ACC112 (cell line): ENCODE measurements at regions not wholly inside any gene's neighbourhood (a gene's known extent, or its start where the extent isn't known, plus 50 kb on each side); places are given as distances from the start of the nearest gene placed in this dataset.
A peak's percentile ranks its signal among the peaks of the same experiment; 100 is the strongest.

Experiments used
- H2AFZ ChIP-seq: fragments of 200-600 bp; sonication (generic); one replicate; pipeline ENCODE4 v1.6.0; 2017; ENCODE audit warnings: antibody characterized with exemption, low read length; ENCODE audit not compliant: unreplicated experiment
- H3K27ac ChIP-seq: fragments of 200-600 bp; sonication (generic); 2 replicates; pipeline ENCODE4 v1.5.1; 2014; ENCODE audit warnings: low read depth, mild to moderate bottlenecking, antibody characterized with exemption, low read length, moderate library complexity
- H3K27me3 ChIP-seq: fragments of 200-600 bp; sonication (generic); 2 replicates; pipeline ENCODE4 v1.6.1; 2014; ENCODE audit warnings: mild to moderate bottlenecking, antibody characterized with exemption, low read length, moderate library complexity, mixed read lengths; ENCODE audit not compliant: insufficient read depth
- H3K36me3 ChIP-seq: fragments of 200-600 bp; sonication (generic); 2 replicates; pipeline ENCODE4 v1.6.1; 2016; ENCODE audit warnings: mild to moderate bottlenecking, antibody characterized with exemption, low read length, moderate library complexity, mixed read lengths; ENCODE audit not compliant: insufficient read depth
- H3K4me1 ChIP-seq: fragments of 200-600 bp; sonication (generic); one replicate; pipeline ENCODE4 v1.6.1; 2016; ENCODE audit warnings: low read length, mixed read lengths; ENCODE audit not compliant: insufficient read depth, unreplicated experiment, control insufficient read depth
- H3K4me3 ChIP-seq: fragments of 200-600 bp; sonication (generic); 2 replicates; pipeline ENCODE4 v1.5.1; 2014; ENCODE audit warnings: mild to moderate bottlenecking, low read depth, low read length
- H3K79me2 ChIP-seq: fragments of 200-600 bp; sonication (generic); one replicate; pipeline ENCODE4 v1.6.0; 2016; ENCODE audit warnings: low read length; ENCODE audit not compliant: control insufficient read depth, unreplicated experiment, insufficient read depth

DNA sequence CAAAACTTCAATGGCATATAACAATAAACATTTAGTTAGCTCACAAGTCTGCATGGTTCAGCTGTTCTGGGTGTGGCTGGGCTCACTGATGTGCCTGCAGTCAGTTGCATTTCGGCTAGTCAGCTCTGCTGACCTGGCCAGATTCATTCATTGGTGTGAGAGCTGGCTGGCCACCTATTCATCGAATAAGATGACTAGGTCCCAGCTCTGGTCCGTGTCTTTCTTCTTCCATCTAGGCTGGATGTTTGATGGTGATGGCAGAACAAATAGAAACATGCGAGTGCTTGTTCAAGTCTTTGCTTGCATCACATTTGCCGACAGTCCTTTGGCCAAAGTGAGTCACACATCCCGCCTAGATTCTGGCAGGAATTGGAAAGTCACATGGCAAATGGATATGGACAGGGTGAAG lies 203.3 kb upstream of the CRY1 start:
- H3K36me3 ChIP-seq = no peaks in the 10 kb centered on the region
- no peak overlapping the region for H3K27ac ChIP-seq
- H3K27me3 ChIP-seq = no peaks in the 10 kb centered on the region
- H3K4me3 ChIP-seq = no peak overlapping the region
- no peak overlapping the region for H2AFZ ChIP-seq
- H3K4me1 ChIP-seq = no peaks in the 10 kb centered on the region
- no peaks in the 10 kb centered on the region for H3K79me2 ChIP-seq

DNA sequence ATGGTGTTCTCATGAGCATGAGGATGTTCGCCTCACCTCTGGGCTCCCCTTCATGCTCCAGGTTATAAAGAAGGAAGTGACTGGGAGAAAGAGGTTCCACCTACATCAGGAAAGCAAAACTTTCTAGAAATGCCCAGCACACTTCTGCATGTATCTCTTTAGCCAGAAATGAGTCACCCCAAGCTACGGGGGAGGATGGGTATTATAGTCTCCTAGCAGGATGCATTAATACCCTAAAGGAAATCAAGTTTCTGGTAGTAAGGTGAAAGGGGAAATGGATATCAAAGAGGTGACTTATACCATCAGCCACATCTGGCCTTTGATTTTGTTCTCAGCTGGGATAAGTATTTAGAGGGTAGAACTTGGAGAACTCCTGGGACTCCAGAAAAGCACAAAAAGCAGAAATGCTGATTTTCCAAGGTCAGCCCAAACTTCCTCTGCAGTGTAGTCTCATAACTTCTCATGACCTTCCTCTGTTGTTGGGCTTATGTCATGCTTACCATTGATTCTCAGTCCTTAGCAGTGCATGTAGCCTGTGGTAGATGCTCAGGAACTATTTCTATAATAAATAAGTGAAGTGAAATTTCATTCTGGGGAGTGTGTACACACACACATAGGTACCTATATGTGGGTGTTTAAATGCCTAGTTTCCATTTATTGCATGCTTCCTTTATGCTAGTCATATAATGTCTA lies 209.4 kb upstream of the CRY1 start:
- Histone ChIP-seq H3K27me3 (peaks cover 9% of the 10 kb centered on the region; the same call in 1 of the 2 replicates), H3K4me3 (no peak overlapping the region), H2AFZ (no peak overlapping the region), H3K27ac (no peak overlapping the region), H3K4me1 (no peaks in the 10 kb centered on the region), H3K79me2 (no peaks in the 10 kb centered on the region), H3K36me3 (no peaks in the 10 kb centered on the region)

DNA sequence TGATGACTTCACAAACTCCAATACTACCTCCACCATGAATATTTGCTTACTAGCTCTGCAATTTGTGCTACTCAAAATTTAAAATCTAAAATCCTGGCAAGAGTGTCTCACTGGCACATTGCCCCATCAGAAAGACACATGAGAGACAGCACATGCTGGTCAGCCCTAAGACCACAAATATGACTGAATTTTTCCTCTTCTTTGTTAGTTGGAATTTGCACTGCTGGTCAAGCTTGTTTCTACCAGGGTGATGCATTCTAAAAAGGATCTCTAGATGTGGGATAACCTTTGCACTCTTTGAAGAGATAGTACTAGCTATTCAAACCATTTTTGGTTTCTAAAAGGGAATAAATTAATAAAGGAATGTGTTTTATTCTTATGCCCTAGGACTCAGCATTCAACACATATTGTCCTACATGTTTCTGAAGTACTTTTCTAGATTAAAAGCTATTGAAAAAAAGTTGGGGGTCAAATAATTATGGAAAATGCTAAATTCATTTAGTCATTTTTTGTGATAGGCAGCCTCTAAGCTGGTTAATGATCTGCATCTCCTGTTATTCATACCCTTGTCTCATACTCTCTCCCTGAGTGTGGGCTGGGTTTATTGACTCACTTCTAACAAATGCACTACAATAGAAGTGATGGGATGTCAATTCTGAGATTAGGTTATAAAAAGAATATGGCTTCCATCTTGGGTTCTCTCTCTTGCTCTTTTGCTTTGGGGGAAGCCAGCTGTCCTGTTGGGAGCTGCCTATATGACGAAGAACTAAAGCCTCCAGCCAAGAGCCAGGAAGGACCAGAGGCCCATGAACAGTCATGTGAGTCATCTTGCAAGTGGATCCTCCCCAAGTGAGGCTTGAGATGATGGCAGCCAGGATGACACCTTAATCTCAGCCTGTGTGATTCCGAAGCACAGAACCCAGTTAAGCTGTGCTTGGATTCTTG lies 211.5 kb upstream of the CRY1 start:
- Histone ChIP-seq H3K79me2 (no peaks in the 10 kb centered on the region), H3K4me1 (no peaks in the 10 kb centered on the region), H2AFZ (no peak overlapping the region)

DNA sequence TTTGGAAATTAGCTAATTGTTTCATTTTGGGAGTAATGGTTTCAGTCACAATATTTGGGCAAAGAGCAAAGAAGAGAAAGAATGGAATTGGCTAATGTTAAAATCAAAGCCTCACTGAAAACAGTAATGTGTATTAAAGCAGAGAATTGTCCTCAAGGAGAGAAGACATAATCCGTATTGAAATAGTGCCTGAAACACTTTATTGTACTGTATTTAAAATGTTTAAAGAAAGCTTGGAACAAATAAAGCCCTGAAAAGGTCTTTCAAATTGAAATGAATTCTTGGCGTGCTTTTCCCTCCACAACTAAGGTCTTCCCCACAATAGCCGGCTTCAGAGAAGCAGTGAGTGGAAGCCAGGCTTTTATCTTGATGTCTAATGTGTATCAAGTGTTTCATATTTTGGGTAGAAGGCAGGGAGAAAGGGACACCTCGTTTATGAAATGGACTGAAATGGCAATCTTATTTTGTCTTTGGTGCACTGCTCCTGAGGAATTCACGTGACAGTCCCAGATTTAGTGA lies 212.9 kb upstream of the CRY1 start:
- Histone ChIP-seq H3K36me3 (no peaks in the 10 kb centered on the region), H3K27me3 (peaks cover 38% of the 10 kb centered on the region), H3K4me1 (no peaks in the 10 kb centered on the region), H3K4me3 (no peak overlapping the region), H3K79me2 (no peaks in the 10 kb centered on the region), H3K27ac (no peak overlapping the region), H2AFZ (no peak overlapping the region)

More for the DNA sequence above, 211.5 kb upstream of the CRY1 start:
- Histone ChIP-seq H3K36me3 (no peaks in the 10 kb centered on the region), H3K27me3 (peaks cover 25% of the 10 kb centered on the region), H3K27ac (no peak overlapping the region), H3K4me3 (no peak overlapping the region)

DNA sequence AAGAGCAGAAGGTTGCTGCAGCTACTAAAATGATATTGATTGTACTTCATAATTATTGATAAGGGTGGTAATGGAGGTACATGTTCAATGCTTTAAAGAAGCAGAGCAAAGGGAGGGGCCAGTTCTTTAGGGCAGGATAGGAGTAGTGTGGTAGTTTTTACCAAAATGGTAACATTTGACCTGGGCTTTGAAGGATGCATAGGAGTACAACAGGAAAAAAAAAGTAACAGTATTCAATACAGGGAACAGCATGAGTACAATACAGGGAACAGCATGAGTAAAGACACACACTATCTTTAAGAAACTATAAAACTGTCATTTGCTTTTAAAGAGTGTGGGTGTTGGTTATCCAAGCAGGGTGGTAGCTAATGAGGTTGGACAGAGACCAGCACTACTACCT lies 215.0 kb upstream of the CRY1 start:
- no peak overlapping the region for H2AFZ ChIP-seq
- no peak overlapping the region for H3K4me3 ChIP-seq
- H3K27me3 ChIP-seq = peaks cover 57% of the 10 kb centered on the region
- H3K36me3 ChIP-seq = no peaks in the 10 kb centered on the region
- H3K27ac ChIP-seq = no peak overlapping the region
- no peaks in the 10 kb centered on the region for H3K4me1 ChIP-seq
- H3K79me2 ChIP-seq = no peaks in the 10 kb centered on the region

DNA sequence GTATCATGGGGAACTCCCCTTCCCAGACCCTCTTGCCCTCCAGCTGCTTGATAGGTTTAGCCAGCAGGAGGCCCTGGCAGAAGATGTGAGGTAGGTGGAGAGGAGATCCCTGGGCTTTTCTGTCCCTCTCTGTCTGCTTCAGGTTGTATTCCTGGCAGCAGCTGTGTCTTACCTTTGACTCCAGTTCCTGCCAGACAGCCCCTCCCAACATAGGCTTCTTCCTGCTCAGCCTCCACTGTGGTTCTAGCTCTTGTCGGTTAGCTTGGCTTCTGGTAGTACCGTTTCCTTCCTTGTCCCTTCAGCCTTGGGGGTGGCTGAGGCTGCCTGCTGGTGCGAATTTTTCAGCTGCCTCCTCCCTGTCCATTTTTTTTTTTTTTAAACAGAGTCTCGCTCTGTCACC lies 215.7 kb upstream of the CRY1 start:
- Histone ChIP-seq H3K27ac (no peak overlapping the region), H3K27me3 (peaks cover 62% of the 10 kb centered on the region), H3K4me3 (no peak overlapping the region), H3K36me3 (no peaks in the 10 kb centered on the region), H3K79me2 (no peaks in the 10 kb centered on the region), H3K4me1 (no peaks in the 10 kb centered on the region), H2AFZ (no peak overlapping the region)

DNA sequence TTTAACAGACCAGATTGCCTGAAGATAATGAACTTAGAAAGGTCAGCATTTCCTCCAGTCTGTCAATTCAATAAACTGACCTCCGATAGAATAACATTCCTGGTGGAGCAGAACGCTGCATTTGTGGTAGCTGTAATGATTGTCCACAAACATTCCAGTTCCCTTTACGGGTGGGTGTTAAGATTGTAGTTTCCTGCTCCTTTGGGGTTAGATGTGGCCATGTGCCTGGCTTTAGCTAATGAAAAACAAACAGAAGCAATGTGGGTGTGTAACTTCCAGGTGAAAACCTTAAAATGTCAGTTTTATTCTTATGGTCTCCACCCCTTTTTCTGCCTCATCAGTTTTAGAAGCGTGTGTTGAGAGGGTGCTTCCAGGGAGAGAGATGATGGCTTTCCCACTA lies 217.3 kb upstream of the CRY1 start:
- Histone ChIP-seq H3K27ac (no peak overlapping the region), H3K36me3 (no peaks in the 10 kb centered on the region), H2AFZ (no peak overlapping the region), H3K4me1 (no peaks in the 10 kb centered on the region), H3K79me2 (no peaks in the 10 kb centered on the region), H3K27me3 (peaks cover 78% of the 10 kb centered on the region), H3K4me3 (no peak overlapping the region)

DNA sequence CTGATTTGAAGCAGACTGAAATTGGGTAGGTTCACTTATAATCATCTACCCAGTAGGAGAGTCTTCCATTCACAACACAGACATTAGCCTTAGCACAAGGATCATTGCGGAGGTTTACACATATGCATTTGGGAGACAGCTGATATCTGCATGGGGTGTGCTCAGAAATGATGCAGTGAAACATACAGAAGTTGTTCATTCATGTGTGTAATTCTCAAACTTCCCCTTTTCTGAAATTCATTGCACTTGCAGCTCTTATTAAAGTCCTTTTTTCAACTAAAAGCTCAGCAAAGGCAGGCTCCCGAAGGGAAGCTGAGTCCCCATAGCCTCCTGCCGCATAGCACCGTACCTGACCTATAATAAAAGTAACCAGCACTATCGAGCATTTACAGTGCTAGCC lies 218.3 kb upstream of the CRY1 start:
- Histone ChIP-seq H3K4me3 (no peak overlapping the region), H2AFZ (no peak overlapping the region), H3K79me2 (no peaks in the 10 kb centered on the region), H3K36me3 (no peaks in the 10 kb centered on the region), H3K4me1 (no peaks in the 10 kb centered on the region), H3K27me3 (peaks cover 79% of the 10 kb centered on the region), H3K27ac (no peak overlapping the region)

DNA sequence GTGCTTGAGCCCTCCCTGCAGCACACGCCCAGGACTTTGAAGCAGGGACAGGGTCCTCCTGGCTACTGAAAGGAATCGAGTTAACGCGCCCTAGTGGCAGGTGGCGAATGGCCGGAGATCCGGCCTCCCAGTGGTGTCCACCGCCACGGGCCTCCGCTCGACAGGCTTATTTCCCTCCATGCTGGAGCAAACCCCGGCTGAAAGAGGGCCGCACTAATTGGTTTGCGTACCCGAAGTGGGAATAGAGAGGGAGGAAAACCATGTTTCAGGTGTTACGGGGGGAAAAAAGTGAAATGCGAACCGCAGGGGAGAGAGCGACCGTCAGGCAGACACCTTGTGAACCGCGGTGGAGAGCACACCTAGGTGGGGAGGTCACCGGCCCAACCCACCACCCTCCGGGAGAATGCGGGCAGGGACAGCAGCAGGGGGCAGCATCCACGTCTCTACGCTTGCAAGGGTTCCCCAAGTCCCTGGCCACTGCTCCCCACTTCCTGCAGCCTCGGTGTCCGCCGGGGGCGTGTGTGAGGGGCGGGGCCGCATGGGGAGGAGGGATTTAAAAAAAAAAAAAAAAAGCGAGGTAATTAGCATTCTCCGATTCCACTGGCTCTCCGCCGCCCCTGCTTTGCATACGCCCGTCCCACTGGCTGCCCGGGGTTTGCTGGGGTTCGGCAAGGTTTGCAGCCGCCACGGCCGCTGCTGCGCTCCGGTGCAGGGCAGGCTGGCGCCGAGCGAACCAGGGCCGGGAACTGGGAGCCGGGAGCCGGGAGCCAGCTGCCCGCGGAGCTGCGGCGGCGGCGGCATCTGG lies 224.6 kb upstream of the CRY1 start:
- Histone ChIP-seq H3K4me3 (peak overlapping the region; percentile 74), H2AFZ (peak overlapping the region; percentile 18), H3K79me2 (no peaks in the 10 kb centered on the region), H3K27me3 (peaks cover 92% of the 10 kb centered on the region), H3K27ac (no peak overlapping the region), H3K4me1 (no peaks in the 10 kb centered on the region), H3K36me3 (no peaks in the 10 kb centered on the region)

DNA sequence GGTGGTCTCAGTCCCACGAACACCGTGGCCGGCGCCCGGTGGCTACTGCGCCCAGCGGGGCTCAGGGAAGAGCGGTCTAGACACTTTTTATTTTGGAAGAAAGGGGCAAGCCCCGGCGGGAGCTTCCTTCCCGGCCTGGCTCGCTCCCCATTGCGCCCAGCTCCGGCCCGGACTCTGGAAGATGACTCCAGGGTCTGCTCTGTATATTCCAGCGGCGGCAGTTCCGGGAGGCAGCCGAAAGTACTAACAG lies 225.1 kb upstream of the CRY1 start:
- peaks cover 93% of the 10 kb centered on the region for H3K27me3 ChIP-seq
- H2AFZ ChIP-seq = peak overlapping the region; percentile 18
- no peaks in the 10 kb centered on the region for H3K4me1 ChIP-seq
- no peaks in the 10 kb centered on the region for H3K36me3 ChIP-seq
- H3K79me2 ChIP-seq = no peaks in the 10 kb centered on the region
- H3K27ac ChIP-seq = no peak overlapping the region
- peak overlapping the region; percentile 74 for H3K4me3 ChIP-seq
